Gastrocnemius medialis (tissue), 4 donors: ENCODE measurements at regions not wholly inside any gene's neighbourhood (a gene's known extent, or its start where the extent isn't known, plus 50 kb on each side); places are given as distances from the start of the nearest gene placed in this dataset.

ENCODE experiments used
- CTCF ChIP-seq, 5 experiments: fragments of 450-650 bp in 3 of 5; fragments of 200-600 bp in 2 of 5; sonication (generic) in 2 of 5; IDR thresholded peaks in 4 of 5; conservative IDR thresholded peaks in 1 of 5; 1 replicate in 4 of 5; 2 replicates in 1 of 5; pipeline ENCODE4 v1.5.1; 2016 to 2019; ENCODE audit warnings: antibody characterized with exemption in 5 of 5, mild to moderate bottlenecking in 3 of 5, moderate library complexity in 3 of 5
- POLR2A ChIP-seq, 2 donors: fragments of 450-650 bp; IDR thresholded peaks; one replicate each; pipeline ENCODE4 v1.6.1; 2017; ENCODE audit warnings: antibody characterized with exemption in 2 of 2, mild to moderate bottlenecking in 2 of 2, moderate library complexity in 2 of 2

DNA sequence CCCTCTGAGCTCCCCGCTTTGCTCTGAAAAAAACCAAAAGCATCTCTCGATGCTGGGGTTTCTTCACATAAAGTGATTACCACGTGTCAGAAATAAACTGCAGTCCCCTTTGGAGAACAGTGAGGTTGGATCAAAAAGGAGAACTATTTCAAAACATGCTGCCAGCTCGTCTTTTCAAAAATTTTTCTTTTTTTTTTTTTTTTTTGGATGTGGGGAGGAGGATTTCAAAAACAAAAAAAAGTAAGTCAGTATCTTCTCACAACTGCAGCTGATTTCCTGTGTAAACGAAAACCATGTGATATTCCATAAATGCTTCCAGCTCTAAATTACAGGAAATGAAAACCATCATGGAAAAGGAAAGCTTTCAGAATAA is 155.0 kb upstream of the LYZL2 start:
- TF ChIP-seq CTCF (IDR thresholded peaks at IDR 0.05 in 4 of 5, conservative IDR thresholded peaks at IDR 0.05 in 1 of 5) (no peak), POLR2A (IDR thresholded peaks at IDR 0.05) (no peak)
